T-helper 1 cell treated with Interleukin-12 subunit alpha and Interleukin-12 subunit beta and Interleukin-4 antibody, amounts not matched to agents 30 ng/mL and 1 ng/mL, for 36 hours (primary cell): ENCODE measurements at regions not wholly inside any gene's neighbourhood (a gene's known extent, or its start where the extent isn't known, plus 50 kb on each side); places are given as distances from the start of the nearest gene placed in this dataset.
"Not testable (repeated sequence)": the region's sequence is repeated elsewhere in the genome, so short reads cannot be mapped to it uniquely, and the experiment has no call there.

Experiments
- intact Hi-C: fragments of 100-400 bp; cut with micrococcal nuclease; formaldehyde crosslinking; loops from one replicate; pipeline ENCODE4 v1.15.1; 2024

GRCh38 chr20:54772893-54773642 is 297.7 kb downstream of the DOK5 start:
- intact Hi-C loops, result no loop called here

GRCh38 chr20:54766483-54766882 is 291.1 kb downstream of the DOK5 start:
- intact Hi-C loops, result no loop called here

- intact Hi-C loops, result no loop called here
Observed at GRCh38 chr20:54763366-54763765, 288.0 kb downstream of the DOK5 start.

GRCh38 chr20:54759589-54759988 is 284.2 kb downstream of the DOK5 start:
- intact Hi-C loops, result no loop called here

GRCh38 chr20:54746796-54747195 is 271.4 kb downstream of the DOK5 start:
- intact Hi-C loops, result no loop called here

GRCh38 chr20:54745780-54746179 is 270.4 kb downstream of the DOK5 start:
- intact Hi-C loops, result no loop called here

- intact Hi-C loops, result no loop called here
Observed at GRCh38 chr20:54744097-54744496, 268.7 kb downstream of the DOK5 start.

- intact Hi-C loops, result no loop called here
Observed at GRCh38 chr20:54742193-54742592, 266.8 kb downstream of the DOK5 start.

GRCh38 chr20:54736421-54736820 is 261.0 kb downstream of the DOK5 start:
- intact Hi-C loops, result no loop called here

GRCh38 chr20:54733687-54734086 is 258.3 kb downstream of the DOK5 start:
- intact Hi-C loops, result no loop called here

GRCh38 chr20:54727490-54727889 is 252.1 kb downstream of the DOK5 start:
- intact Hi-C loops, result no loop called here

- intact Hi-C loops, result no loop called here
Observed at GRCh38 chr20:54726687-54727300, 251.4 kb downstream of the DOK5 start.

GRCh38 chr20:54725266-54725665 is 249.9 kb downstream of the DOK5 start:
- intact Hi-C loops, result not testable (repeated sequence)

- intact Hi-C loops, result no loop called here
Observed at GRCh38 chr20:54723723-54724122, 248.3 kb downstream of the DOK5 start.

GRCh38 chr20:54717983-54718382 is 242.6 kb downstream of the DOK5 start:
- intact Hi-C loops, result no loop called here

- intact Hi-C loops, result no loop called here
Observed at GRCh38 chr20:54716790-54717189, 241.4 kb downstream of the DOK5 start.

- intact Hi-C loops, result no loop called here
Observed at GRCh38 chr20:54716174-54716747, 240.9 kb downstream of the DOK5 start.

- intact Hi-C loops, result no loop called here
Observed at GRCh38 chr20:54714817-54715216, 239.4 kb downstream of the DOK5 start.

- intact Hi-C loops, result no loop called here
Observed at GRCh38 chr20:54713727-54714126, 238.3 kb downstream of the DOK5 start.

GRCh38 chr20:54711071-54711470 is 235.7 kb downstream of the DOK5 start:
- intact Hi-C loops, result no loop called here

- intact Hi-C loops, result no loop called here
Observed at GRCh38 chr20:54710341-54710740, 234.9 kb downstream of the DOK5 start.

GRCh38 chr20:54708229-54708628 is 232.8 kb downstream of the DOK5 start:
- intact Hi-C loops, result no loop called here

GRCh38 chr20:54707801-54708200 is 232.4 kb downstream of the DOK5 start:
- intact Hi-C loops, result no loop called here
